GM18867 (cell line): ENCODE measurements at regions not wholly inside any gene's neighbourhood (a gene's known extent, or its start where the extent isn't known, plus 50 kb on each side); places are given as distances from the start of the nearest gene placed in this dataset.
"Not testable (repeated sequence)": the region's sequence is repeated elsewhere in the genome, so short reads cannot be mapped to it uniquely, and the experiment has no call there.

Experiments
- ATAC-seq: cut with Tn5 transposase; IDR thresholded peaks from one replicate; pipeline ENCODE4 v1.9.1; 2021; ENCODE audit warnings: mild to moderate bottlenecking, moderate library complexity; ENCODE audit not compliant: unreplicated experiment

GRCh38 chr2:35606394-35606793, 749.2 kb upstream of the CRIM1 start:
- no peak for ATAC-seq

GRCh38 chr2:35598310-35598709, 757.3 kb upstream of the CRIM1 start:
- no peak for ATAC-seq

- ATAC-seq, result no peak
Observed at GRCh38 chr2:35591886-35592285, 763.7 kb upstream of the CRIM1 start.

GRCh38 chr2:35585972-35586371, 769.6 kb upstream of the CRIM1 start:
- no peak for ATAC-seq

- ATAC-seq, result no peak
Observed at GRCh38 chr2:35582637-35583036, 772.9 kb upstream of the CRIM1 start.

- no peak for ATAC-seq
Observed at GRCh38 chr2:35580956-35581355, 774.6 kb upstream of the CRIM1 start.

GRCh38 chr2:35568574-35568973, 787.0 kb upstream of the CRIM1 start:
- not testable (repeated sequence) for ATAC-seq

GRCh38 chr2:35562488-35562887, 793.1 kb upstream of the CRIM1 start:
- ATAC-seq, result no peak

- no peak for ATAC-seq
Observed at GRCh38 chr2:35548171-35548570, 807.4 kb upstream of the CRIM1 start.

GRCh38 chr2:35545301-35545700, 810.3 kb upstream of the CRIM1 start:
- ATAC-seq, result no peak

- no peak for ATAC-seq
Observed at GRCh38 chr2:35538796-35539195, 816.8 kb upstream of the CRIM1 start.

- no peak for ATAC-seq
Observed at GRCh38 chr2:35530615-35531135, 824.9 kb upstream of the CRIM1 start.

GRCh38 chr2:35526741-35527140, 828.8 kb upstream of the CRIM1 start:
- no peak for ATAC-seq

- ATAC-seq, result no peak
Observed at GRCh38 chr2:35522450-35522849, 833.1 kb upstream of the CRIM1 start.

GRCh38 chr2:35510636-35511035, 844.9 kb upstream of the CRIM1 start:
- no peak for ATAC-seq

- no peak for ATAC-seq
Observed at GRCh38 chr2:35508601-35509000, 847.0 kb upstream of the CRIM1 start.

- ATAC-seq, result no peak
Observed at GRCh38 chr2:35504419-35504818, 851.2 kb upstream of the CRIM1 start.

- ATAC-seq, result no peak
Observed at GRCh38 chr2:35503738-35504199, 851.8 kb upstream of the CRIM1 start.

GRCh38 chr2:35503311-35503710, 852.3 kb upstream of the CRIM1 start:
- no peak for ATAC-seq

GRCh38 chr2:35501076-35501475, 854.5 kb upstream of the CRIM1 start:
- ATAC-seq, result no peak

- ATAC-seq, result no peak
Observed at GRCh38 chr2:35496022-35496421, 859.6 kb upstream of the CRIM1 start.

- no peak for ATAC-seq
Observed at GRCh38 chr2:35495182-35495581, 860.4 kb upstream of the CRIM1 start.

- not testable (repeated sequence) for ATAC-seq
Observed at GRCh38 chr2:35478121-35478520, 877.5 kb upstream of the CRIM1 start.
